LNCAP (cell line): ENCODE measurements at regions not wholly inside any gene's neighbourhood (a gene's known extent, or its start where the extent isn't known, plus 50 kb on each side); places are given as distances from the start of the nearest gene placed in this dataset.

Source experiments
- CTCF ChIP-seq: fragments of 450-650 bp; IDR thresholded peaks from 2 replicates; pipeline ENCODE4 v1.5.1; 2017; ENCODE audit warnings: mild to moderate bottlenecking

GRCh38 chr20:55153001-55153645, 677.7 kb downstream of the DOK5 start:
- no peak for TF ChIP-seq CTCF

GRCh38 chr20:55151171-55151570, 675.8 kb downstream of the DOK5 start:
- TF ChIP-seq CTCF = no peak

GRCh38 chr20:55143601-55144000, 668.2 kb downstream of the DOK5 start:
- no peak for TF ChIP-seq CTCF

GRCh38 chr20:55142932-55143331, 667.5 kb downstream of the DOK5 start:
- no peak for TF ChIP-seq CTCF

GRCh38 chr20:55140631-55141030, 665.2 kb downstream of the DOK5 start:
- no peak for TF ChIP-seq CTCF

- no peak for TF ChIP-seq CTCF
Observed at GRCh38 chr20:55139173-55139765, 663.9 kb downstream of the DOK5 start.

- no peak for TF ChIP-seq CTCF
Observed at GRCh38 chr20:55135923-55136322, 660.5 kb downstream of the DOK5 start.
